LNCAP (cell line): ENCODE measurements at regions not wholly inside any gene's neighbourhood (a gene's known extent, or its start where the extent isn't known, plus 50 kb on each side); places are given as distances from the start of the nearest gene placed in this dataset.

Experiments
- CTCF ChIP-seq: fragments of 450-650 bp; IDR thresholded peaks from 2 replicates; pipeline ENCODE4 v1.5.1; 2017; ENCODE audit warnings: mild to moderate bottlenecking

GRCh38 chr2:117085256-117085655 is 729.2 kb upstream of the DDX18 start:
- TF ChIP-seq CTCF: no peak

- no peak for TF ChIP-seq CTCF
Measured at GRCh38 chr2:117085737-117086136, 728.8 kb upstream of the DDX18 start.

- no peak for TF ChIP-seq CTCF
Measured at GRCh38 chr2:117086174-117086942, 728.1 kb upstream of the DDX18 start.

- no peak for TF ChIP-seq CTCF
Measured at GRCh38 chr2:117086943-117087250, 727.6 kb upstream of the DDX18 start.

- TF ChIP-seq CTCF: no peak
Measured at GRCh38 chr2:117087535-117088291, 726.8 kb upstream of the DDX18 start.

- TF ChIP-seq CTCF: no peak
Measured at GRCh38 chr2:117091041-117091837, 723.3 kb upstream of the DDX18 start.

GRCh38 chr2:117101613-117102012 is 712.9 kb upstream of the DDX18 start:
- no peak for TF ChIP-seq CTCF
